ENCODE measurements at regions not wholly inside any gene's neighbourhood (a gene's known extent, or its start where the extent isn't known, plus 50 kb on each side); places are given as distances from the start of the nearest gene placed in this dataset.

- intact Hi-C loops (cut with micrococcal nuclease), result no loop called here
- no peak for ATAC-seq
- DNase-seq, result peak; percentile 8
These were observed 141.0 kb downstream of the OLFM1 start for GRCh38 chr9:135228345-135228982.

GRCh38 chr9:135228983-135229625, 141.6 kb downstream of the OLFM1 start:
- ATAC-seq (no peak), DNase-seq (peak; percentile 11)
- intact Hi-C loops (cut with micrococcal nuclease), result no loop called here

GRCh38 chr9:135229701-135230385, 142.4 kb downstream of the OLFM1 start:
- DNase-seq, result peak; percentile 8
- no peak for ATAC-seq
- intact Hi-C loops (cut with micrococcal nuclease), result loop anchor here (10.0 kb wide), 1 partner anchor 115 kb away; no protein-coding TSS in a partner anchor

GRCh38 chr9:135230386-135230765, 142.9 kb downstream of the OLFM1 start:
- DNase-seq (peak; percentile 10), ATAC-seq (no peak)
- intact Hi-C loops (cut with micrococcal nuclease), result loop anchor here (10.0 kb wide), 1 partner anchor 116 kb away; no protein-coding TSS in a partner anchor

- DNase-seq, result no peak
- ATAC-seq, result no peak
- intact Hi-C loops (cut with micrococcal nuclease), result loop anchor here (10.0 kb wide), 1 partner anchor 116 kb away; no protein-coding TSS in a partner anchor
These were observed 143.5 kb downstream of the OLFM1 start for GRCh38 chr9:135230817-135231520.

- DNase-seq, result peak; percentile 13
These were observed 151.8 kb downstream of the OLFM1 start for GRCh38 chr9:135239100-135239768.

GRCh38 chr9:135239769-135240141, 152.3 kb downstream of the OLFM1 start:
- no peak for ATAC-seq
- no peak for DNase-seq
- intact Hi-C loops (cut with micrococcal nuclease), result loop anchor here (10.0 kb wide), 1 partner anchor 125 kb away; no protein-coding TSS in a partner anchor

More at GRCh38 chr9:135239100-135239768, 151.8 kb downstream of the OLFM1 start:
- no peak for ATAC-seq
- intact Hi-C loops (cut with micrococcal nuclease), result loop anchor here (10.0 kb wide), 1 partner anchor 124 kb away; no protein-coding TSS in a partner anchor

GRCh38 chr9:135240222-135240621, 152.8 kb downstream of the OLFM1 start:
- DNase-seq, result peak; percentile 15

GRCh38 chr9:135240871-135241311, 153.4 kb downstream of the OLFM1 start:
- intact Hi-C loops (cut with micrococcal nuclease), result no loop called here
- ATAC-seq (no peak), DNase-seq (peak; percentile 13)

More at GRCh38 chr9:135240222-135240621, 152.8 kb downstream of the OLFM1 start:
- no peak for ATAC-seq
- intact Hi-C loops (cut with micrococcal nuclease), result no loop called here

- ATAC-seq, result no peak
- intact Hi-C loops (cut with micrococcal nuclease), result no loop called here
- peak; percentile 9 for DNase-seq
These were observed 154.0 kb downstream of the OLFM1 start for GRCh38 chr9:135241381-135242048.

- no peak for ATAC-seq
- no peak for DNase-seq
- intact Hi-C loops (cut with micrococcal nuclease), result no loop called here
These were observed 154.6 kb downstream of the OLFM1 start for GRCh38 chr9:135242049-135242396.

GRCh38 chr9:135242406-135242805, 154.9 kb downstream of the OLFM1 start:
- peak; percentile 9 for DNase-seq
- intact Hi-C loops (cut with micrococcal nuclease), result no loop called here
- no peak for ATAC-seq

- intact Hi-C loops (cut with micrococcal nuclease), result no loop called here
- DNase-seq (peak; percentile 15), ATAC-seq (no peak)
These were observed 156.0 kb downstream of the OLFM1 start for GRCh38 chr9:135243201-135244190.

GRCh38 chr9:135244271-135245221, 157.1 kb downstream of the OLFM1 start:
- intact Hi-C loops (cut with micrococcal nuclease), result no loop called here
- ATAC-seq, result peak; percentile 95

GRCh38 chr9:135245482-135246247, 158.2 kb downstream of the OLFM1 start:
- intact Hi-C loops (cut with micrococcal nuclease), result no loop called here

More at GRCh38 chr9:135244271-135245221, 157.1 kb downstream of the OLFM1 start:
- DNase-seq, result peak; percentile 72

More at GRCh38 chr9:135245482-135246247, 158.2 kb downstream of the OLFM1 start:
- ATAC-seq (no peak), DNase-seq (peak; percentile 19)

Measured in left ventricle myocardium superior (tissue), 1 donor.